HG02642 (cell line): ENCODE measurements at regions not wholly inside any gene's neighbourhood (a gene's known extent, or its start where the extent isn't known, plus 50 kb on each side); places are given as distances from the start of the nearest gene placed in this dataset.

Experiments
- ATAC-seq: cut with Tn5 transposase; IDR thresholded peaks from one replicate; pipeline ENCODE4 v1.9.1; 2021; ENCODE audit warnings: mild to moderate bottlenecking; ENCODE audit not compliant: unreplicated experiment, poor library complexity

- ATAC-seq: no peak
Measured at GRCh38 chr2:180747728-180748127, 232.7 kb upstream of the UBE2E3 start.

DNA sequence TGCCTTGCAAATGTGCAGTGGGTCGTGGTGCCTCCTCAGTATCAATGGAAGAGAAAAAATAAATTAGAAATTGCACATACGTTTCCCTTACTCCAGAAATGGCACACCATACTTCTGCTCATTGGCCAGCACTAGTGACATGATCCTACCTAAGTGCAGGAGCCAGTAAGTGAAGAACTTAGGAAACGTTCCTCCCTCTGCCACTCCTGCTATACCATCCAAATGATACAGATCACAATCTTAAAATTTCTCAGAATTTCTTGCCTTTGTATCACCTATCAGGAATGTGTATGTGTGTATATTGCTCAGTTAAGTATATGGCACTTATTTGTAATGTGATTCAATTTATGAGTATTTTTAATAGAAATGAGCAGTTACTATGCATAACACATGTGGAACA is 237.0 kb upstream of the UBE2E3 start:
- no peak for ATAC-seq

DNA sequence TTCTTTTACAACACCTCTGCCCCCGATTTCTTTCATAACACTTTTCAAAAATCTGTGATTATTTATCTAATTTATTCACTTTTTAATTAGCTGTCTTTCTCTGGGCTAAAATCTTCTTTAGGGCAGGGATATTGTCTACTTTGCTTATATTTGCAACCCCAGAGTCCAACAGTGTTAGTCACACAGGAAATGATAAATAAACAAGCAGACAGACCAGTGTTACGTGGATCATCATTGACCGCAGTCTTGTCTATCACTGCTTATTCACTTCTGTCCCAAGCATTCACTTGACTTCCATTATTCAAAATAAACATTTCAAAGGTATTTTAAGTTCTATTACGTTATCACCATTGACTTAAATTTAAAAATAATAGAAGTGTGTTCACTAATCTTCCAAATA is 237.6 kb upstream of the UBE2E3 start:
- ATAC-seq: no peak

DNA sequence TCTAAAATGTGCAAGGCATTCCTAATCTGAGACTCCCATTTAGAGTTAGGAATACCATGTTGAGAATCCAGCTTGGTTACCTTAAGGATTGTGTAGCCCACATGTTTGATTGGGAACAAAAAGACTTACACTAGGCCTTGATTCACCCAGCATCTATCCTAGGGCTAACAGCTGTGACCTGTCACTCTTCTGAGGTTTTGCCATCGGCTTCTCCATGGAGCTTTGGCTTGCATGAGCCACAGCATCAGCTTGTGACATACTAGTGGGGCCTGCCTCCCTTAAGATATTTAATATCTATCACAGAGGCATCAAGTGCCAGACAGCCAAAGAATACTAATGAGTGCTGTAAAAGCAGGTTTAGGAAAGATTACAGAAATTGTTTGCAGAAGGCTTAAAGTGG is 241.3 kb upstream of the UBE2E3 start:
- no peak for ATAC-seq

GRCh38 chr2:180735799-180736198 is 244.6 kb upstream of the UBE2E3 start:
- ATAC-seq: no peak

- ATAC-seq: no peak
Measured at GRCh38 chr2:180734382-180734781, 246.0 kb upstream of the UBE2E3 start.

DNA sequence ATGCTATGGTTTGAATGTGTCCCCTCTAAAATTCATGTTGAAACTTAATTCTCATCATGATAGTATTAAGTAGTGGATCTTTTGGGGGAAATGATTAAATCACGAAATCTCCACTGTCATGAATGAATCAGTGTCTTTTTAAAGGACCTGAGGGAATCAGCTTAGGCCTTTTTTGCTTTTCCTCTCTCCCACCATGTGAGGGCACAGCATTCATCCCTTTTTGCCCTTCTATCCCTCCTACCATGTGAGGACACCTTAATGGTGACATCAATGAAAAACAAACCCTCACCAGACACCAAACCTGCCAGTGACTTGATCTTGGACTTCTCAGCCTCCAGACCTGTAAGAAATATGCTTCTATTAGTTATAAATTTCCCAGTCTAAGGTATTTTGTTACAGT is 247.1 kb upstream of the UBE2E3 start:
- ATAC-seq: no peak

- no peak for ATAC-seq
Measured at GRCh38 chr2:180732337-180732736, 248.1 kb upstream of the UBE2E3 start.

GRCh38 chr2:180730976-180731375 is 249.4 kb upstream of the UBE2E3 start:
- ATAC-seq: no peak

- ATAC-seq: no peak
Measured at GRCh38 chr2:180728928-180729559, 251.4 kb upstream of the UBE2E3 start.

DNA sequence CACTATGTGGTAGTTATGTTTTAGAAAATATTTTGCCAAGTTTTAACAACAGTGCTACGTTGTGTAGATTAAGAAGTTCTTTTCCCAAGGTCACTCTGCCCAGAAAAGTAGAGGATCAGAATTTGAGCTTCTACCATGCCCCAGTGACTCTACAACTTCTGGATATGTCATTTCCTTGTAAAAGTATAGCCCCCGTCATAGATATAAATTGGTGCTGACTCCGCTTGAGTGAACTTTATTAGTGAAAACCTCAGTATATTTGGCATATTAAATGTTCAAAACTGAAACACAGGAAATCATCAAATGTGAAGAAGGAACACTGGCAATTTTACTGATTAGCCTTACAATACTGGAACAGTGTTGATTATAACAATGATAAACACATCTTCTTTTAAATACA is 256.7 kb upstream of the UBE2E3 start:
- no peak for ATAC-seq

DNA sequence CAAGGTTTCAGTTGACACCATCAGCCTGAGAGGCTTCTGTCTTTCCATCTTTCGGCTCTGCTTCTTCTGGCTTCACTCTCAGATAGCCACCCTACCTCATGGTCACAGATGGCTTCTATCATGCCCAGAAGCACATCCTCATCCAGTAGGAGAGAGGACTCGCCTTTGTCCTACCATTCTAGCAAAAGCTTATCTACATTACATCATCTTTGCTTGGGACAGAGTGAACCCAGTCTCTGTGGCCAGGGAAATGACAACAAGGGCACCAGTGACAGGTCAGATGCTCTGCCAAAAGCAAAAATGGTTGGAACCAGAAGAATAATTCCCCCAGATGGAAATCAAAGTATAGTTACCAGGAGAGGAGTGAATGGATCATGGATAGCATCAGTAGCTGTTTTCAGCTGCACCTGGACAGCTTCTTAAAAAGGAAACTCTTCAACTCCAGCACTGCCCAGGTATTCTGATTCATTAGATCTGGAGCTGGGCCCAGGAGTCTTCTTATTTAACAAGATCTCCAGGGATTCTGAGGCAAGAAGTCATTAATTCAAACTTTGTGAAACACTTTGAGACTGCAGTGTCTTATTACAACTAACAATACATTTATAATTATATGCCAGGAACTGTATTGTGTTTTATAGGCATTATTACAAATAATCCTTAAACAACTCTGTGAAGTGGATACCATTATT is 257.7 kb upstream of the UBE2E3 start:
- no peak for ATAC-seq

GRCh38 chr2:180720829-180721228 is 259.6 kb upstream of the UBE2E3 start:
- no peak for ATAC-seq

- ATAC-seq: no peak
Measured at GRCh38 chr2:180717588-180717987, 262.8 kb upstream of the UBE2E3 start.

DNA sequence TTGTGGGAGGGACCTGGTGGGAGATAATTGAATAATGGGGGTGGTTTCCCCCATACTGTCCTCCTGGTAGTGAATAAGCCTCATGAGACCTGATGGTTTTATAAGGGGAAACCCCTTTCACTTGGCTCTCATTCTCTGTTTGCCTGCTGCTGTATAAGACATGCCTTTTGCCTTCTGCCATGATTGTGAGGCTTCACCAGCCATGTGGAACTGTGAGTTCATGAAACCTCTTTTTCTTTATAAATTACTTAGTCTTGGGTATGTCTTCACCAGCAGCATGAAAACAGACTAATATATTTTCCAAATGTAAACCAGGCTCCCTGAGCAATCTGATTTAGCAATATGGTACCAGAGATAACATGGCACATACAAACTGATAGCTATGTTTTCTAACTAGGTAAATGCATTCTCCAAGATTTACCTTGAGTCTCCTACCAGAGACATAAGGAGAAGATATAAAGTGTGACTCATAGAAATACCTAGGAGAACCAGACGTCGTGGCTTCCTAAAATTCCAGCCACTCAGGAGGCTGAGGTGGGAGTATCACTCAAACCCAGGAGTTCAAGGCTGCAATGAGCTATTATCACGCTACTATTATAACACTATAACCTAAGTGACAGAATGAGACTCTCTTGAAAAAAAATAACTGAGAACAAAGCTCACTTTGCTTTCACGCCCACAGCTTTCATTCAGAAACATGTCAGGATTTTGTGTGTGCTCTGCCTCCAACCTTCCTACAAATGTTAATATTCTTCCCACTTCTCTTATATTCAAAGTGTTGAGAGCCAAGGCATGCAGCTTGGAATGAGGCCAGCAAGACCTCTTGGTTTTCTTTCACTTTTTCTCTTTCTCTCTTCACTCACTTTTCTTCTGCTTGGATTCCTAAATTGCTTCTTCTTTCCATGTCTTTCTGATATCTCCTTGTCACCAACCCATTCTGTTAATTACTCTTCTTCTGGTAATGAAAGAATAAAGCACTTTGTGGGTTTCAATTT is 263.9 kb upstream of the UBE2E3 start:
- no peak for ATAC-seq

DNA sequence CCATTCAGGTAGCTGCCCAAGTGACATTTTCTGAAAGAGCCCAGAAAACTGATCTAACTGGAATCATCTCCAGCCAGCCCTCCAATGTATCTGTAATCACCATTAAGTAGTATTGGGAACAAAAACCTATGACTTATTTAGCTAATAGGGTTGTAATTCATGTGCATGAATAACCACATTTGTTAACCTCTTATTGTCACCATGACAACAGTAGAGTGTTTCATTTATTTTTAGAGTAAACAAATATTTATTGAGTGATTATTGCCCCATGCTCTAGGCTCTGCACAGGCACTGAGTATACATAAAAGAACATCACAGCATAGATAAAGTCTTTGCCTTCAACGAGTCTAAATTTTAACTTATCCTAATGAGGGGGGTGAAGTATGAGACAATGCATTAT is 265.4 kb upstream of the UBE2E3 start:
- ATAC-seq: no peak

- ATAC-seq: no peak
Measured at GRCh38 chr2:180709392-180710145, 270.8 kb upstream of the UBE2E3 start.

DNA sequence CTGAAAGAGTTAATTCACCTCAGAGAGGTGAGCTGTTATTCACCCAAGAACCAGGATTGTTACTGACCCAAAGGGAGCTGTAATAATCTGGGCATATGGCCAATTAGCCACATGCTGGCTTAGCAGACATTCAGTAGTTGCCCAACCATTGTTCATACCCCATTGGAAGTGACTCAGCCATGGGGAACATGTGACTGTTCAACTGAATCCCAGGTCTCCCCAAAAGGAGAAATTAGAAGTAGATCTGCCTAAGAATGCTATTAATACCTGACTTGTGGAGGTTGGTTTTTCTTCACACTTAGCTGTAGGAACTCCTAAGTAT is 272.6 kb upstream of the UBE2E3 start:
- no peak for ATAC-seq

- ATAC-seq: no peak
Measured at GRCh38 chr2:180707175-180707883, 273.1 kb upstream of the UBE2E3 start.

DNA sequence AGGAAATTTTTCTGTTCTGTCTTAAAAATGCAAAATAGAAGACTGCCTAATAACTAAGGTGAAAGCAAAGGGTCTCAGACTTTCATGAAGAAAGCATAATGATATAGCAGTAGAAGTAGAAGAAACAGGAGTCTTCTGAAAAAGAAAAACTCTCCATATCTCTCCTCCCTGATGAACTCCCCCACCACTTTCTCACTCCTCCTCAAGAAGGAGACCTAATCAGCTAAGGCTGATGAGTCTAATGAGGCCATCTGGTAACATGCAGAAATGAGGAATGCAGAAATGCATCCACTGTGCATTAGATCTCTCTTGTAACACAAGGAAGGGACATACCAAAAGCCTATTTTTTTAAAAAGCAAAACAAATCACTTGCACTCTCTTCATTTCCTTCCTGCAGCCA is 273.7 kb upstream of the UBE2E3 start:
- ATAC-seq: no peak
